HG02885 (cell line): ENCODE measurements at regions not wholly inside any gene's neighbourhood (a gene's known extent, or its start where the extent isn't known, plus 50 kb on each side); places are given as distances from the start of the nearest gene placed in this dataset.

Source experiments
- ATAC-seq: cut with Tn5 transposase; IDR thresholded peaks from one replicate; pipeline ENCODE4 v1.9.1; 2021; ENCODE audit warnings: mild to moderate bottlenecking; ENCODE audit not compliant: unreplicated experiment, poor library complexity

DNA sequence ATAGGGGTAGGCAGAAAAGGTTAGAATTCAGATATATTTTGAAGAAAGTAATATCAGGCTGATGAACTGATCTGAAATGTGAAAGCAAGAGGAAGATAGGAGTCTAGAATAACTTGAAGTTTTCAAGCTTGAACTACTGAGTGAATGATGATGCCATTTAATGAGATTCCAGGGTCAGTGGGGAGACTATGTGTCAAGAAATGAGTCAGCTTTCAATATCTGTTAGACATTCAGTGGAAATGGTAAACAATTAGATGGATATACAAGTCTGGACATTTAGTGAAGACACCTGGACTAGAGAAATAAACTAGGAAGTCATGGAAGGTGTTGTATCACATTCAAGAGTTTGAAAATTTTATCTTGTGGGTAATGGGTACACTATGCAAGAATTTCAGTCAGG, 326.9 kb downstream of the FSIP2 start:
- no peak for ATAC-seq

DNA sequence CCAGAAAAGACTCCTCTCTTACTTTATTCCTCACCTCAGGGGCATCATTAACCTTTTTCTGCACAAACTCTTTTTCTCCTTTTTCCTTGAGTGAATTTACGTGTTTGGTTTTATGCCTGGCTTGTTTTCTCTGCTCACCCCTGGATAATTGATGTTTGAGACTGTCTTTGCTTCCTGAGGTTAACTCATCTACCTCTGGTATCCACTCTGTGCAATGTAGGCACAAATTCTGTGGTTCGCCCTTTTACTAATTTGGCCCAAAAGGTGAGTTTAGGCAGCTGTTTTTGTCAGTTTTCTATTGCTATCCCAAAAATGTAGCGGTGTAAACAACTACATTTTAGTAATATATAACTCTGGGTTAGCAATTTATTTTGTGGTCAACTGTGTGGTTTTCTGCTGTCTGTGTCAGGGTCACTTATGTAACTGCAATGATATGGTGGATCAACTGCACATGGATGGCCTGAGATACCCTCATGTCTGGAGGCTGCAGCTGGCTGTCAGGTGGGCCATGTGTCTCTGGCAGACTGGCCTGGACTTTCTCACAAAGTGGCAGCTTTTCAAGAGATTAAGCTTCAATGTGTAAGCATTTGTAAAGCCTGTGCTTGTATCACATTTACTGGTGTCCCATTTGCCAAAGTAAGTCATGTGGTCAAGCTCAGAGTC, 329.7 kb downstream of the FSIP2 start:
- no peak for ATAC-seq

DNA sequence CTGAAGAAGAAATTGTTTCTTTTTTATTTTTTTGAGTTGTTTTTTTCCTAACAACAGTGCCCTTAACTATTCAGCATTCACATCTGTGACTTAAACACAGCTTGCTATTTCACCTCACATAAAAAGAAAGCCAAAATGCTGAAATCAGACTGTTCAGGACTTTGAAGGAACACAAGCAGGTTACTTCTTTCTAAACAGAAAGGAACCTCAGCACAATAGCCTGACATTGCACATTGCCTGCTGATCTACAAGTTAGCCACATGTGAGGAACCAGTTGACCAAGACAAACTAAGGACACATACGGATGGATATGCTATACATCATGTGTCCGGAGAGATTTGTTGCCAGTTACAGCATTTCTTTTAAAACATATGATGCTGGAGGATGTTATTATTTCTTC, 331.1 kb downstream of the FSIP2 start:
- no peak for ATAC-seq

DNA sequence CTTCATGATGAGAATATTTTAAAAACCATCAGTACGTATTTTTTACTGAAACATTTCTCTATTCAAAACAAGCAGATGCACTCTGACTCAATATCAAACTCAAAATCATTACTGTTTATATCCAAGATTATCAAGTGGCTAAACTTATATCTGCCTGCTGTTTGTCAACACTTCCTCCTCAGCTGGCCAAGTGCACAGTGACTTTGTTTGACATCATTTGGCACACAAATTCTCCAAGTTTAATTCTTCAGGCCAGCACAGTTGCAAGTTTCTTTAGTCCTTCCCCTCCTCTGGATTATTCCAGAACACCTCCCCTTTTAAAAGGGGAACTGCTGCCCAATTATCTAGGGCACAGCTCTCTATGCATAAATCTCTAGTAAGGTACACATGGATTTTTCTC, 346.6 kb downstream of the FSIP2 start:
- no peak for ATAC-seq

DNA sequence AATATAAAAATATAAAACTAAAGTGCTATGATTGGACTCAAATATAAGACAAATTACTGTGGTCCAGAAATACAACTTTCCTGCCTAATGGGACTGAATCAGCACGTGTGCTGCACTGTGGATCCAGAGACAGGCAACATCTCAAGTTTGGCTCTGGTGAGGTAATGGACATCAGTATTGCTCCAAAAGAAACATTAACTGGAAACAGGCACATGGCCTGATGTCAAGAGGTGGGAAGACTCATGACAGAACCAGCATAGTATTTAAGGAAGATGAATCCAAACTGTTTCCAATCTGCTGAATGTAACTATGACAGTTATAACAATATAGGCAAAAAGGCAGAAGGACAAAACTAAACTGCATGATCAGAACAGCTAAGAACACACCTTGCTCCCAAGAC, 354.6 kb downstream of the FSIP2 start:
- ATAC-seq: no peak

DNA sequence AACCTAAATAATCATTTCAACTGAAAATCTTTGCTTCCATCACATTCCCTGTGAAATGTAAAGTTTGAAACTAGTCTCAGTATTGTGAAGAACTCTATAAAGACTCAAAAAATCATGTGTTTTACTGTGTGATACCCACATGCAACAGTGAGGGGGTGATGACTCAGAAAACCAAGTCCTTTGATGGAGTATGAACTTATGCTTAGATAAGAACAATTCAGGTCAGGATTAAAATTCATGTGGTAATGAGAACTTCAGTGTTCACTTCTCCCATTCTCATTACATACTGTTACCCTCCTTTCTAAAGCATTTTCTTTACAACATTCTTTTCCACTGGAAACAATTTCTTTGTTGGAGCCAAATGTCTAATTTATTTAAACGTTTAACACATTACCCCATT, 360.2 kb downstream of the FSIP2 start:
- no peak for ATAC-seq

DNA sequence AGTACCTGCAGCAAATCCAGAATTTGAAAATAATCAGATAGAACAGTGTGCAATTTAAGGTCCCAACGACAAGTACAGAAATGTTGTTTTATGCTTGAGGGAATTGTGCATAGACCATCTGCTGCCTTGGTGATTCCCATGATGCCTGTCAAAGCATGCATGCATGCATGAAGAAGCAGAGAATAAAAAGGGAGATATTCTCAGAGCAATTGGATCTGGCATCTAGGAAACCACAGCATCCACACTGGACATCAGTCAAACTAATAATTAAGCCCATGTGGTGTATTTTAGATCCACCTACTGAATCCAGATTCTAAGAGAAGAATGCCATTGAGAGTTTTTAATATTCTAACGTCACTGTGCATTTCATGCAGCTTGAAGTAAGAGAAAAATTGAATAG, 361.2 kb downstream of the FSIP2 start:
- no peak for ATAC-seq

DNA sequence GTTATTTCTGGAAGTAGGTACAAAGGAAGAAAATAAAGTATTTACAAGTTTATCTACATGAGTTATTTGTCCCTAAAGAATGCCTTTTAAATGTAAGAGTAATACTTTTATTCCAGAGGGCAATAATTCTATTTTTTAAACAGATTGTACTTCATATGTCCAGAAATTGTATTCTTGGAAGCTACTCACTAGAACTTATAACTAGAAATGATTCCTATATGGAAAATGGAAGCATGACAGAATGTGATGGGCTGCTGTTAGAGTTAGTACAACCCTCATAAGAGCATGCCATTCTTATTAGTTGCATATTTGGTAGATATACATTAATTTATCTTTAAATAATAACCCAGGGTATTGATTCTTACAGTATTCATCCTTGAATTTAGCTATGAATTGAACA, 362.0 kb downstream of the FSIP2 start:
- no peak for ATAC-seq

DNA sequence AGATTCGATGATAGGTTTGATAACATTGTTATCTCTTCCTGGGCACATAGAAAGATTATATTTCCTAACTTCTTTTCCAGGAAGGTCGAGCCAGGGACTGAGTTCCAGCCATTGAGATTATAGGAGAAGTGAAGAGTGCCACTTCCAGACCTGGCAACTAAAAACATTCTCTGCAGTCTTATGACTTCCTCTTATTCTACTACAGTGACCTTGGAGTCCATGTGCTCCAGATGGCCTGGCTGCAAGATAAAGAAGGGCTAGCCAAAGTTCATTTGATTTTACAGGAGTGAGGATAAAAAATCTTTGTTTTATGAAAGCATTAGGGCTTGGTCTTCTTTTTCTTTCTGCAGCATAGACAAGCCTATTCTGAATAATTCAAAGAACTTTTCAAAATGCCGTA, 363.0 kb downstream of the FSIP2 start:
- ATAC-seq: no peak

DNA sequence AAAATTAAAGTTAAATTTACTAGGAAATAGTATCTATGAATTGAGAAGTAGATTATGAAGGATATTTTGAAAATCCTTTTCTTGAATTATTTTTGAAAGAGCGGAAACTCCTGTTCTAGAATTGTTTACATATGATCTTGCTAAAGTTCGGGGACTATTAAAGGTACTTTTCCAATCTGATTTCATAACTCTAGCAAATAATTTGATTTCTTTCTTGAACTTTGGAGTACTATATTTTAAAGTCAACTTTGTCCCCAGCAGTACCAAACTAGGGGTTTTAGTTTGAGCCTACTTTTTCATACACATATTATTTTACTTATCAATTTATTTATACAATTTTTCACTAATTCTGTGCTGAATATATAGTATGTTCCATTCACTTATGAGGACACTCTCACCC, 364.7 kb downstream of the FSIP2 start:
- ATAC-seq: no peak

DNA sequence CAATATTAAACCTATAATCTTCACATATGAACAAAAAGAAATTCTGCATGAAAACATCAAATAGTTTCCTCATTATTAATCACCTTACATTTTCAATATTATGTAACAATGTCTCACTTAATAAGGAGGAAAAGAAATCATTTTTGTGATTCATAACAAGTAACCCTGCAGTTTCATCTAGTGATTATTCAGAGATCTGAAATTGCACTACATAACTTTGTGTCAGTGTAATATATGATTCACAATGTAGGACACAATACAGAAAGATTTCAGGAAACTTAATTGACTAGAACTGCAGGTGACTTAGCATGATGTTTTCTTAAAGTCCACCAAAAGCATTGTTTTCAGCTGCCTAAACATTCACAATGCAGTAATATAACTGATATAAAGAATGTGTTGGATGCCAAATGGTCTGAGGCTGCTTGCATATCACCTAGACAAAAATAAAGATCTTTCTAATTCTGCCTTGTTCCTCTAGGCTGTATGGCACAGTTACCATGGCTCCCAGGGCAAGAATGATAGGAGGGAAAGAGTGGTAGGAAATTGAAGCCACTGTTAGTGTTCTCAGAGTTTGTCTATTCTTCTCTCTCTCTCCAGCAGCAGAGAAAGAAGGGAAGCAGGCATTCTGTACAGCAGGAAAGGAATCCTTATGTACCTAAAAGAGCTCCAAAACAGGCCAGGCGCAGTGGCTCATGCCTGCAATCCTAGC, 366.6 kb downstream of the FSIP2 start:
- ATAC-seq: no peak

DNA sequence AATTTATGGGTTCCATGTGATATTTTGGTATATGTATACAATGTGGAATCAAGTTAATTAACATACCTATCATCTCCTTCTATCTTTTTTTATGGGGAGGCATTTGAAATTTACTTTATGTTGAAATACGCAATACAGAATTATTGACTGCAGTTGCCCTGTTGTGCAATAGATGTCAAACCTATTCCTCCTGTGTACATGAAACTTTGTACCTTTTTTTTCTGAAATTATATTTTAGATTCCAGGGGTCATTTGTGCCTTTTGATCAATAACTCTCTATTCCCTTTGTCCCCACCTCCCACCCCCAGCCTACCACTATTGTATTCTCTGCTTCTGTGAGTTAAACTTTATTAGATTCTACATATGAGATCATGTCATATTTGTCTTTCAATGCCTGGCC, 369.9 kb downstream of the FSIP2 start:
- no peak for ATAC-seq

DNA sequence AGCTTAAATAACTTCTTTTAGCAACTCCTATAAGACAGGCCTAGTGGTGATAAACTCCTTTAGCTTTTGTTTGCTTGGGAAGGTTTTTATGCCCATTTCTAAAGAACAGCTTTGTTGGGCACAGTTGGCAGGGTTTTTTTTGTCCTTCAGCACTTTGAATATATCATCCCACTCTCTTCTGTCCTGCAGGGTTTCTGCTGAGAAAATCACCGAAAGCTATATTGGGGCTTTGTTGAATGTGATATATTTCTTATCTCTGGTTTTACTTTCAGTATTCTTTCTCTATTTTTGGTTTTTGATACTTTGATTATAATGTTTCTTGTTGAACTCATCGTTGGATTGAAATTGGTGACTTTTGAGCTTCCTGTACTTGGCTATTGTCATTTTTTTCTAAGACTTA, 372.8 kb upstream of the ZC3H15 start:
- no peak for ATAC-seq

DNA sequence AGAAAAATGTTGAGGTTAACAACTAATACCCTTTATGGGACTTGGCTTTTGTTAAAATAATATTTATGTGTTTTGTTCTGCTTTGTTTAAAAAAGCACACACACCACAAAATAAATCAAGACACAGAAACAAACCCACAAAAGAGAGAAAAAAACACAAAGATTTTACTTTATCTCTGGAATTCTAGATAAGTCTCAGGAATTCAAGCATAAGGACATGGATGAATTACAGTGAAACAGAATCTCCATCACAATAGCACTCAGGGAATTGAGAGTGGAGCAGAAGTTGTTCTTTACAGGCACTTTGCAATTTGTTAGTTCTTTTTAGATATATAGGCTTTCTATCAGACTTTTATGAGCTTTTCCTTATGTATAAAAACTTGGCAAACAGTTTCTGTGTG, 360.9 kb upstream of the ZC3H15 start:
- no peak for ATAC-seq

DNA sequence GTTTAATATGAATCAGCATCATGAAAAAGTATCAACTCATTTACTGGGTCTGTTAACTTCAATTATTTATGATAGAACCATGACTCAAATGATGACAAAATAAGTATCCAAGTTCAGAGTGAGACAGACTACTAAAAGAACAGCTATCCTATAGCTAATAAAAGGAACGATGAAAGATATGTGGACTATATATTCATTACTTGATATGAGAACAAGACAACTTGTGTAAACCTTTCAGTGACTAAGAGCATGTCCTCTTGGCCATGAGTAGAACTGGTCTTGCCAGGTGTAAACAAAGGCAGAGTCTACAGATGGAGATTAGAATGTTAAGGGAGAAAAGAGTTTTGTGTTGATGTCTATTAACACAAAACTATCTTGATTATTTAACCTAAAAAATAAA, 360.4 kb upstream of the ZC3H15 start:
- no peak for ATAC-seq

DNA sequence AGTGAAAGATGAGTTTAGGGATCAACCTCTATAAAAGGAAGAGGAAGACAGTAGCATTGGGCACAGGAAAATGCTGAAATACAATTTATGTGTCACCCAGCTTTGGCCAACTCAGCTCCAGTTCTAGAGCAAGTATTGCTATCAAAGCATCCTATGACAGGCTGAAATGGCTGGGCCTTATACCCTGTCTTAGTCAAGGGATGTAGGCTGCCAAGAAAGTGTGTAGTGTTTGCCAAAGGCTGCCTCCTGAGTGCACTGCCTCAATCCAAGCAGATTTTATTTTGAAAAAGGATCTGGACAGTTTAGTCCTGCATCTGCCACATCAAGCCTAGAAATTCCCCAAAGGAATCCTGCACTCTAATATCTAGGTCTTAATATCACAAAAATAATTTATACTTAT, 359.9 kb upstream of the ZC3H15 start:
- ATAC-seq: no peak

DNA sequence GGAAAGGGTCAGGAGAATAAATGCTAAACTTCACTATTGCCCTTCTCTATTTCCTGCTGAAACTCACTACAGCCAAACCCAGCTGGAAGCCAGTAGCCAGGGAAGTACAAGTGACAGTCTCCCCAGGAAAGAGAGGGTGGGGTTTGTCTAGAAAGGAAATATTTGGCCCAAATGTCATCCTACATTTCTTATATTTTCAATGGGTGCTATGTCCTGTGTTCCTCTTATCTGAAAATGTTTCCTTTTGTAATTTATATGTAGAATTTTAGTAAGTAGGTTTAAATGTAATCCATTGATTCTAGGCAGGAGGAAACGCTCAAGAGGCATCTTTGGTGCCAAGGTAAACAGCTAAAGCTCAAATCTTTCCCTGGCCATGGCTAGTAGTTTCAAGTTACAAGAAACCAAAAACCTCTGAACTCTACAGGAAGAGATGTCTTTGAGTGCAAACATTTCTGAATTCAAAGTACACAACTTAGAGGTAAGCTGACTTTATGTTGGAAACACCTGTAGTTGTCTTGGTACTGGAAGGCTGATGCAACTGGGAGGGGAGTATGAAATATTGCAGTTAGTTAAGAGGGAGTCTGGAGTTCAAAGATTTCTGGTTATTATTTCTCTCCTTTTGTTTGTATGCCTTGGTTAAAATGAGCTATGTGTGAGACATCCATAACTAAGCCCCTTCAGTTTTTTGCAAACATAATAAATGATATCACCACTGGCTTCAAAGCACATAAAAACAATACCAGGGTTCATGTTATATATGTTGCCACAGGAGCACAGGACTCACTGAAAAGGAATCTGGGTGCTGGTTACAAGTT, 356.1 kb upstream of the ZC3H15 start:
- ATAC-seq: no peak

DNA sequence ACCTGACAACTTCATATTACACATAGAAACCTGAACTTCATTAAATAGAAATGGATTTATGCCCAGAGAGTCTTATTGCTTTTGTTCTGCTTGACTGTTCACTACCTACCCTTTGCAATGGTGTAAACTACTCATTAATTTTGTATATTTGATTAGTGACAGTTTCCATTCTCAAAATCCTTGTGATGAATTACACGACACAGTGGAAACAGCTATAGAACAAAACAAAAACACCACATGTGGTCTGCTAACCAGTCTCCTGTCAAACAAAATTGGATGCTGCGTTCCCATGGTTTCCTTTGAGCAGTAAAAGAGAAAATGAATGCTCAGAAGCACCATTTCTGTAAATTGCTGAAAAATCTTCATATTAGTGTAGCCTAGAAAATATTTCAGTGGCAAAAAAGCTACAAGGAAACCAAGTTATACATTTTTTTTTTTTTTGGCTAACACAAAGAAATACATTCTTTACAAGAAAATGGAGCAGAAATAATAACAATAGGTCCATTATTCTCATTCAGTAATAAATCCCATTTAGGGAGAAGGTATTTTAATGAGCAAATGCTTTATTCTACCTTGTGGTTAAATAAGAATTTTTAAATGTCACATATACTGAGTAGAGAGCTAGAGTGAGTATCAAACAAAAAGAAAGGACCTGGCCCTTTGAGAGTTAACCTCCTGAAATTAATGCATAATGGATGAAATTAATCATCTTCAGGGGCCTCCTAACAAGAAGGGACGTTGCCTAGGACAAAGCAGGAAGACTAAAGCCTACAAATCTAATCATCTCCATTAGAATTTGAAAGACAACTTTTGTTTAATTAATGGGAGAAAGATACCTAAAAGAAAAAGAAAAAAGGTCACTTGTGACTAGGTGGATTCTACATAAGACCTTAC, 355.1 kb upstream of the ZC3H15 start:
- no peak for ATAC-seq

DNA sequence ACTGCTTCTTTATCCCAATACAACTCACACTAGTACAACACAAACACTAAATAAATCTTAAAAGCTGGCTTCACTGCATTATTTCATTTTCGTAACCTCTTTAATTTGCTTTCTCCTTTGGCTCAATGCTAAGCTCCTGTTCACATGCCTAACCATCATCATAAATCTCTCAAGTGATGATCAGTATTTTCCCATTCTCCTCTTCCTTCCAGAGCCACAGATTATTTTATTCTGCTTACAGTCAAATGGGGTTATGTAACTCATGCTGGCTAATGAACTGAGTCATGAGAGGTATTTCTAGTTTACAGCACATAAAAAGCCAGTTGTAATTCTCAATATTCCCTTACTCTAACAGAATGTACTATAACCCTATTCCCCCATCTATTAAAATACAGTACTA, 350.4 kb upstream of the ZC3H15 start:
- no peak for ATAC-seq

DNA sequence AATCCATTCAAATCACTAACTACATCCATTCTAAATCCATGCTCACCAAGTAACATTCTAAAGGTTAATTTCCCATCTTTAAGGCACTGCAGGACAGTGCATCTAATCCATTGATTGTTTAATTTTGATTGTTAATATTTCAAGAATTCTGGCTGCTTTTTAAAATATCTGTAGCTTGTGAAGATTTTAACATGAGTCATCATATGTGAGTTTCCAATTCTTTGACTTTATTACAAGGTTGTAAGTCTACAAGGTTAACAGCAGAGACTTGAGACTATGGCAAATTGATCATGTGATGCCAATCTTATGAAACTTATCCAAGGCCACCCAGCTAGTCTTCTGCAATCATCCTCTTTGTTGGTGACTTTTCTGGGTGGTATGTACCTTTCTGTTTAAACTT, 349.2 kb upstream of the ZC3H15 start:
- ATAC-seq: no peak

DNA sequence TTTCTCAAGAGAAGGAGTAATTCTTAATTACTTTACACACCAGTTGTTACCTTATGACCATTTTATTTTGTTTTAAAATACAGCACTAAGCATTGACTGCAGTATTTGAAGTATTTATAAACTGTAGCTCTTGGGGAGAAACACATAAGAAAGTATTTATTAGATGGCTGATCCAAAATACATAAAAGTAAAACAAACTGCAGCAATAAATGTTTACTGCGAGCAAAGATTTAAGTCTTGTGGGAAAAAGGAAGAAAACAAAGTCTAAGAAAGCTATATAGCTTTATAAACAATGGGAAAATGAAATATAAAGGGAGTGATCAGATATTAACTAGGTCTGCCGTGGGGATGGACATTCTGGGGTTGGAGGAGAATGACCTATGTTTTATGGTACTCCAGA, 347.2 kb upstream of the ZC3H15 start:
- ATAC-seq: no peak
